ENCODE measurements at regions not wholly inside any gene's neighbourhood (a gene's known extent, or its start where the extent isn't known, plus 50 kb on each side); places are given as distances from the start of the nearest gene placed in this dataset.

- H3K4me2 ChIP-seq (replicated peaks; ENCODE audit: extremely low read depth, low read length, poor library complexity, severe bottlenecking) = no peak overlapping the region
- Mint-ChIP-seq H3K27ac (no peak overlapping the region), H3K36me3 (no peaks in the 10 kb centered on the region), H3K4me1 (no peaks in the 10 kb centered on the region), H3K4me3 (no peak overlapping the region), H3K9me3 (peaks cover 2 to 9% (median 8%) of the 10 kb centered on the region in 7 donors), H3K27me3 (ENCODE audit: low read depth in 3 of 3) (peaks cover 0 to 16% (median 5%) of the 10 kb centered on the region in 3 donors)
- H3K4me3 ChIP-seq (replicated peaks in 1 of 3; ENCODE audit: low read depth in 2 of 3, low read length in 3 of 3) = no peak overlapping the region
- H3K9me3 ChIP-seq (replicated peaks in 1 of 2; ENCODE audit: control insufficient read depth in 1 of 2, insufficient read depth in 1 of 2, low read length in 2 of 2) = peaks cover 0 to 9% of the 10 kb centered on the region in 2 donors
- H3K79me2 ChIP-seq (ENCODE audit: insufficient read depth, low read length) = no peaks in the 10 kb centered on the region
- no peaks in the 10 kb centered on the region for H4K20me1 ChIP-seq (ENCODE audit: insufficient read depth, low read length)
- no peaks in the 10 kb centered on the region for H3K27me3 ChIP-seq (ENCODE audit: control insufficient read depth in 2 of 2, insufficient read depth in 2 of 2, low read length in 2 of 2)
- H2AFZ ChIP-seq (ENCODE audit: insufficient read depth, low read depth, low read length, poor library complexity, severe bottlenecking) = no peak overlapping the region
- DNase-seq = no peak
- no peak overlapping the region for H3K27ac ChIP-seq (ENCODE audit: low read depth in 1 of 2, low read length in 2 of 2)
- 93% methylated on average over 25 of the region's 25 CpGs for WGBS (ENCODE audit: insufficient coverage)
- H3K4me1 ChIP-seq (ENCODE audit: control insufficient read depth in 1 of 2, insufficient read depth in 2 of 2, low read length in 2 of 2) = no peaks in the 10 kb centered on the region
- H3K9ac ChIP-seq (ENCODE audit: insufficient read depth, low read length, poor library complexity, severe bottlenecking) = no peak overlapping the region
- intact Hi-C loops (cut with micrococcal nuclease) = no loop called here
- TF ChIP-seq CTCF (IDR thresholded peaks at IDR 0.05) = no peak
- no peaks in the 10 kb centered on the region for H3K36me3 ChIP-seq (replicated peaks in 1 of 2; ENCODE audit: control insufficient read depth in 1 of 2, insufficient read depth in 2 of 2, low read length in 2 of 2)
These were observed 112.5 kb downstream of the UNCX start for GRCh38 chr7:1344981-1345701.

- Mint-ChIP-seq H3K27ac (no peak overlapping the region), H3K9me3 (peaks cover 2 to 9% (median 8%) of the 10 kb centered on the region in 7 donors), H3K4me3 (no peak overlapping the region), H3K27me3 (ENCODE audit: low read depth in 3 of 3) (peaks cover 0 to 18% (median 7%) of the 10 kb centered on the region in 3 donors), H3K36me3 (no peaks in the 10 kb centered on the region), H3K4me1 (no peaks in the 10 kb centered on the region)
- intact Hi-C loops (cut with micrococcal nuclease) = no loop called here
- Histone ChIP-seq H3K36me3 (replicated peaks in 1 of 2; ENCODE audit: control insufficient read depth in 1 of 2, insufficient read depth in 2 of 2, low read length in 2 of 2) (no peaks in the 10 kb centered on the region), H3K27ac (ENCODE audit: low read depth in 1 of 2, low read length in 2 of 2) (no peak overlapping the region), H3K4me2 (replicated peaks; ENCODE audit: extremely low read depth, low read length, poor library complexity, severe bottlenecking) (no peak overlapping the region), H3K79me2 (ENCODE audit: insufficient read depth, low read length) (no peaks in the 10 kb centered on the region), H3K9ac (ENCODE audit: insufficient read depth, low read length, poor library complexity, severe bottlenecking) (no peak overlapping the region), H2AFZ (ENCODE audit: insufficient read depth, low read depth, low read length, poor library complexity, severe bottlenecking) (no peak overlapping the region), H3K4me3 (replicated peaks in 1 of 3; ENCODE audit: low read depth in 2 of 3, low read length in 3 of 3) (no peak overlapping the region), H3K27me3 (ENCODE audit: control insufficient read depth in 2 of 2, insufficient read depth in 2 of 2, low read length in 2 of 2) (no peaks in the 10 kb centered on the region), H3K4me1 (ENCODE audit: control insufficient read depth in 1 of 2, insufficient read depth in 2 of 2, low read length in 2 of 2) (no peaks in the 10 kb centered on the region), H4K20me1 (ENCODE audit: insufficient read depth, low read length) (no peaks in the 10 kb centered on the region), H3K9me3 (replicated peaks in 1 of 2; ENCODE audit: control insufficient read depth in 1 of 2, insufficient read depth in 1 of 2, low read length in 2 of 2) (peaks cover 0 to 9% of the 10 kb centered on the region in 2 donors)
- DNase-seq = no peak
- no peak for TF ChIP-seq CTCF (IDR thresholded peaks at IDR 0.05)
- 88% methylated on average over 21 of the region's 33 CpGs for WGBS (ENCODE audit: insufficient coverage)
These were observed 113.2 kb downstream of the MICALL2 start for GRCh38 chr7:1345796-1346755.

Data from CD14-positive monocyte (primary cell).